Right kidney (tissue), 1 donor: ENCODE measurements at regions not wholly inside any gene's neighbourhood (a gene's known extent, or its start where the extent isn't known, plus 50 kb on each side); places are given as distances from the start of the nearest gene placed in this dataset.
"Not testable (repeated sequence)": the region's sequence is repeated elsewhere in the genome, so short reads cannot be mapped to it uniquely, and the experiment has no call there.

ENCODE experiments used
- DNase-seq: peaks from one replicate; pipeline ENCODE4 v3.0.0-alpha.2; 2016

- no peak for DNase-seq
Measured at GRCh38 chrX:45472968-45473367, 272.3 kb upstream of the DIPK2B start.

GRCh38 chrX:45467537-45467936 is 266.9 kb upstream of the DIPK2B start:
- DNase-seq: not testable (repeated sequence)

GRCh38 chrX:45455732-45456131 is 255.1 kb upstream of the DIPK2B start:
- not testable (repeated sequence) for DNase-seq

- DNase-seq: no peak
Measured at GRCh38 chrX:45454290-45454689, 253.6 kb upstream of the DIPK2B start.

- DNase-seq: no peak
Measured at GRCh38 chrX:45449982-45450381, 249.3 kb upstream of the DIPK2B start.

- no peak for DNase-seq
Measured at GRCh38 chrX:45447995-45448394, 247.3 kb upstream of the DIPK2B start.

- DNase-seq: no peak
Measured at GRCh38 chrX:45447331-45447730, 246.7 kb upstream of the DIPK2B start.

GRCh38 chrX:45445745-45446412 is 245.2 kb upstream of the DIPK2B start:
- DNase-seq: no peak

- no peak for DNase-seq
Measured at GRCh38 chrX:45437186-45437585, 236.5 kb upstream of the DIPK2B start.

- no peak for DNase-seq
Measured at GRCh38 chrX:45435481-45435880, 234.8 kb upstream of the DIPK2B start.

- DNase-seq: no peak
Measured at GRCh38 chrX:45434231-45434630, 233.6 kb upstream of the DIPK2B start.

- no peak for DNase-seq
Measured at GRCh38 chrX:45428831-45429230, 228.2 kb upstream of the DIPK2B start.

- DNase-seq: no peak
Measured at GRCh38 chrX:45424326-45424725, 223.7 kb upstream of the DIPK2B start.

- no peak for DNase-seq
Measured at GRCh38 chrX:45422216-45422925, 221.7 kb upstream of the DIPK2B start.

GRCh38 chrX:45421806-45422205 is 221.1 kb upstream of the DIPK2B start:
- DNase-seq: no peak

GRCh38 chrX:45404206-45404605 is 203.5 kb upstream of the DIPK2B start:
- DNase-seq: no peak

- DNase-seq: no peak
Measured at GRCh38 chrX:45401923-45402322, 201.2 kb upstream of the DIPK2B start.

GRCh38 chrX:45400951-45401725 is 200.5 kb upstream of the DIPK2B start:
- DNase-seq: not testable (repeated sequence)

- no peak for DNase-seq
Measured at GRCh38 chrX:45400027-45400779, 199.5 kb upstream of the DIPK2B start.

- no peak for DNase-seq
Measured at GRCh38 chrX:45385757-45386156, 185.1 kb upstream of the DIPK2B start.

- DNase-seq: no peak
Measured at GRCh38 chrX:45381841-45382240, 181.2 kb upstream of the DIPK2B start.

GRCh38 chrX:45381366-45381765 is 180.7 kb upstream of the DIPK2B start:
- DNase-seq: no peak

- DNase-seq: no peak
Measured at GRCh38 chrX:45379236-45379635, 178.6 kb upstream of the DIPK2B start.
